Motor neuron (in vitro differentiated cells): ENCODE measurements at regions not wholly inside any gene's neighbourhood (a gene's known extent, or its start where the extent isn't known, plus 50 kb on each side); places are given as distances from the start of the nearest gene placed in this dataset.
A peak's percentile ranks its signal among the peaks of the same experiment; 100 is the strongest.
"Not testable (repeated sequence)": the region's sequence is repeated elsewhere in the genome, so short reads cannot be mapped to it uniquely, and the experiment has no call there.

Source experiments
- ATAC-seq, 8 experiments: fragments of 200-7000 bp; cut with Tn5 transposase; replicated peaks in 6 of 8; 2 replicates each; pipeline ENCODE4 v1.8.0; 2021; ENCODE audit warnings: mild to moderate bottlenecking in 8 of 8, moderate library complexity in 8 of 8
- H3K27ac ChIP-seq, 2 donors: fragments of 250-450 bp; sonication (Bioruptor Pico); 2 replicates each; pipeline ENCODE4 v1.9.0; 2021; ENCODE audit warnings: antibody characterized with exemption in 2 of 2, mild to moderate bottlenecking in 2 of 2, moderate library complexity in 1 of 2
- H3K4me1 ChIP-seq, 2 donors: fragments of 250-450 bp; sonication (Bioruptor Pico); replicated peaks in 1 of 2; 2 replicates each; pipeline ENCODE4 v1.6.1; 2021; ENCODE audit warnings: antibody characterized with exemption in 2 of 2, mild to moderate bottlenecking in 2 of 2, moderate library complexity in 1 of 2
- H3K4me3 ChIP-seq, 5 donors: fragments of 250-450 bp; sonication (Bioruptor Pico); 2 replicates each; pipeline ENCODE4 v1.9.0; 2021; ENCODE audit warnings: antibody characterized with exemption in 5 of 5, mild to moderate bottlenecking in 5 of 5, moderate library complexity in 4 of 5
- WGBS, 10 experiments: fragments of 450-650 bp; shearing (Covaris generic); methylation state at CpG; one replicate each; pipeline ENCODE4 v1.0.0; 2022; 5-methylcytosine and 5-hydroxymethylcytosine counted together
- in situ Hi-C, 9 experiments: fragments of 400-800 bp; cut with MboI; loops; one replicate each; pipeline ENCODE4 v1.15.0; 2021; ENCODE audit warnings: low sequenced_read_pairs in 9 of 9, low pct_unique_long_range_greater_than_20kb in 2 of 9; ENCODE audit not compliant: unreplicated experiment in 9 of 9

- no peak overlapping the region for H3K4me3 ChIP-seq
- H3K4me1 ChIP-seq = no peaks in the 10 kb centered on the region
- no peak overlapping the region for H3K27ac ChIP-seq
- ATAC-seq = no peak
- in situ Hi-C loops = no loop called here
- WGBS, 10 experiments = 31 to 96% (median 88%) methylated on average over 1 to 4 of the region's 4 CpGs
Observed at GRCh38 chr16:22648941-22649340, 138.2 kb downstream of the NPIPB5 start.

GRCh38 chr16:22651111-22651817 lies 140.6 kb downstream of the NPIPB5 start:
- ATAC-seq, H3K4me1 ChIP-seq, H3K27ac ChIP-seq, in situ Hi-C loops, H3K4me3 ChIP-seq: not testable (repeated sequence)
- WGBS, 10 experiments = 60 to 100% (median 74%) methylated on average over 1 to 5 of the region's 6 CpGs

GRCh38 chr16:22652463-22652845 lies 141.8 kb downstream of the NPIPB5 start:
- H3K4me1 ChIP-seq = no peaks in the 10 kb centered on the region
- H3K27ac ChIP-seq = no peak overlapping the region
- 22 to 100% (median 79%) methylated on average over 1 to 2 of the region's 2 CpGs for WGBS, 10 experiments
- H3K4me3 ChIP-seq = no peak overlapping the region
- in situ Hi-C loops = no loop called here
- ATAC-seq = no peak

GRCh38 chr16:22653876-22654275 lies 143.2 kb downstream of the NPIPB5 start:
- WGBS, 10 experiments = 50 to 94% (median 64%) methylated on average over 1 to 6 of the region's 6 CpGs
- no peak overlapping the region for H3K4me3 ChIP-seq
- no peak overlapping the region for H3K27ac ChIP-seq
- in situ Hi-C loops = no loop called here
- no peak for ATAC-seq
- H3K4me1 ChIP-seq = no peaks in the 10 kb centered on the region

GRCh38 chr16:22656573-22656972 lies 145.9 kb downstream of the NPIPB5 start:
- in situ Hi-C loops, ATAC-seq, H3K4me3 ChIP-seq, H3K27ac ChIP-seq, H3K4me1 ChIP-seq: not testable (repeated sequence)
- WGBS, 10 experiments = 53 to 100% (median 80%) methylated on average over 1 to 9 of the region's 9 CpGs; no CpG with 5 or more reads in 1 of the 10 experiments

- ATAC-seq = peak in 1 of 8 experiments; percentile 56
- Histone ChIP-seq H3K4me1 (no peaks in the 10 kb centered on the region), H3K27ac (no peak overlapping the region), H3K4me3 (no peak overlapping the region)
- in situ Hi-C loops = no loop called here
- WGBS, 10 experiments = 4 to 100% (median 75%) methylated on average over 1 to 4 of the region's 4 CpGs
Observed at GRCh38 chr16:22659933-22660332, 149.2 kb downstream of the NPIPB5 start.

GRCh38 chr16:22660441-22661160 lies 149.9 kb downstream of the NPIPB5 start:
- in situ Hi-C loops = no loop called here
- no peaks in the 10 kb centered on the region for H3K4me1 ChIP-seq
- H3K4me3 ChIP-seq = no peak overlapping the region
- H3K27ac ChIP-seq = no peak overlapping the region
- no peak for ATAC-seq
- WGBS, 10 experiments = 49 to 94% (median 82%) methylated on average over 1 to 5 of the region's 5 CpGs

GRCh38 chr16:22661161-22661647 lies 150.5 kb downstream of the NPIPB5 start:
- Histone ChIP-seq H3K4me1 (no peaks in the 10 kb centered on the region), H3K27ac (no peak overlapping the region), H3K4me3 (no peak overlapping the region)
- ATAC-seq = no peak
- 39 to 83% (median 70%) methylated on average over 1 to 7 of the region's 7 CpGs for WGBS, 10 experiments
- in situ Hi-C loops = no loop called here

- WGBS, 10 experiments = 3 to 78% (median 53%) methylated on average over 1 of the region's 1 CpG
- H3K4me3 ChIP-seq, ATAC-seq, H3K27ac ChIP-seq, H3K4me1 ChIP-seq, in situ Hi-C loops: not testable (repeated sequence)
Observed at GRCh38 chr16:22662958-22663357, 151.0 kb upstream of the HS3ST2 start.

- WGBS, 10 experiments = 20 to 82% (median 72%) methylated on average over 2 to 6 of the region's 6 CpGs
- H3K27ac ChIP-seq = no peak overlapping the region
- H3K4me3 ChIP-seq = no peak overlapping the region
- H3K4me1 ChIP-seq = no peaks in the 10 kb centered on the region
- no peak for ATAC-seq
- in situ Hi-C loops = no loop called here
Observed at GRCh38 chr16:22663389-22664064, 150.4 kb upstream of the HS3ST2 start.

GRCh38 chr16:22664132-22664531 lies 149.8 kb upstream of the HS3ST2 start:
- WGBS, 10 experiments = 23 to 100% (median 73%) methylated on average over 1 to 4 of the region's 4 CpGs; no CpG with 5 or more reads in 1 of the 10 experiments
- no peaks in the 10 kb centered on the region for H3K4me1 ChIP-seq
- no peak for ATAC-seq
- H3K27ac ChIP-seq = no peak overlapping the region
- in situ Hi-C loops = no loop called here
- H3K4me3 ChIP-seq = no peak overlapping the region

- H3K4me3 ChIP-seq = no peak overlapping the region
- H3K4me1 ChIP-seq = no peaks in the 10 kb centered on the region
- no peak overlapping the region for H3K27ac ChIP-seq
- WGBS, 10 experiments = 17 to 89% (median 75%) methylated on average over 1 to 7 of the region's 7 CpGs
- ATAC-seq = no peak
- in situ Hi-C loops = no loop called here
Observed at GRCh38 chr16:22664561-22664997, 149.4 kb upstream of the HS3ST2 start.

- 17 to 86% (median 77%) methylated on average over 1 to 9 of the region's 9 CpGs for WGBS, 10 experiments
- in situ Hi-C loops = no loop called here
- no peak overlapping the region for H3K27ac ChIP-seq
- ATAC-seq = peak in 1 of 8 experiments; percentile 84
- peaks cover 0 to 2% of the 10 kb centered on the region in 2 donors for H3K4me1 ChIP-seq
- H3K4me3 ChIP-seq = no peak overlapping the region
Observed at GRCh38 chr16:22665048-22665797, 148.7 kb upstream of the HS3ST2 start.
